Endothelial cell of umbilical vein (primary cell): ENCODE measurements at regions not wholly inside any gene's neighbourhood (a gene's known extent, or its start where the extent isn't known, plus 50 kb on each side); places are given as distances from the start of the nearest gene placed in this dataset.
"Not testable (repeated sequence)": the region's sequence is repeated elsewhere in the genome, so short reads cannot be mapped to it uniquely, and the experiment has no call there.

Source experiments
- BruUV-seq: library from RNA; stranded (reverse); fragments of 400-500 nt; replicated peaks from 2 replicates; lab custom pipeline; 2021; lab: Mats Ljungman, UMichigan
- CTCF ChIA-PET: fragments of 300-600, 350-600 bp; sonication (Branson Sonifier 250); formaldehyde crosslinking; loops from one replicate; lab custom pipeline; 2021; ENCODE audit warnings: antibody characterized with exemption, inconsistent platforms; lab: Charles Lee
- POLR2A ChIA-PET: fragments of 300-600, 350-600 bp; sonication (Branson Sonifier 250); formaldehyde crosslinking; loops from one replicate; lab custom pipeline; 2021; ENCODE audit warnings: antibody characterized with exemption, inconsistent platforms; lab: Charles Lee
- DNase-seq: peaks from one replicate; pipeline ENCODE4 v3.0.0-alpha.2; 2011; ENCODE audit warnings: low read depth, low spot score
- FAIRE-seq: peaks from 2 replicates; lab custom pipeline; 2011; peaks lifted over from hg19 to GRCh38; lab: Jason Lieb, UNC
- H2AFZ ChIP-seq: 2 replicates; pipeline ENCODE4 v1.6.0; 2012; ENCODE audit warnings: low read depth, low read length, control low read depth, inconsistent platforms
- H3K27ac ChIP-seq: 2 replicates; pipeline ENCODE4 v1.5.1; 2011; ENCODE audit warnings: low read depth, mild to moderate bottlenecking, control low read depth, low read length, moderate library complexity; ENCODE audit not compliant: insufficient read depth
- H3K27me3 ChIP-seq, 2 experiments: 2 replicates each; pipeline versions ENCODE4 v1.6.0 to v1.6.1; 2011; ENCODE audit warnings: low read length in 2 of 2, mixed read lengths in 1 of 2; ENCODE audit not compliant: control insufficient read depth in 2 of 2, insufficient read depth in 2 of 2
- H3K36me3 ChIP-seq, 2 experiments: 2 replicates in 1 of 2; 3 replicates in 1 of 2; pipeline ENCODE4 v1.5.1; 2011; ENCODE audit warnings: low read length in 2 of 2, mild to moderate bottlenecking in 1 of 2, moderate library complexity in 1 of 2; ENCODE audit not compliant: control insufficient read depth in 2 of 2, insufficient read depth in 2 of 2; ENCODE audit errors: extremely low read depth in 1 of 2
- H3K4me1 ChIP-seq: 3 replicates; pipeline ENCODE4 v1.5.1; 2011; ENCODE audit warnings: mild to moderate bottlenecking, low read length; ENCODE audit not compliant: control insufficient read depth, insufficient read depth; ENCODE audit errors: extremely low read depth
- H3K4me2 ChIP-seq: 2 replicates; pipeline ENCODE4 v1.6.1; 2011; ENCODE audit warnings: low read length, control low read depth, mixed read lengths; ENCODE audit not compliant: insufficient read depth
- H3K4me3 ChIP-seq, 3 experiments: fragments of 200-600 bp in 1 of 3; sonication (generic), shearing (Covaris generic) in 1 of 3; replicated peaks in 1 of 3; 2 replicates each; pipeline ENCODE4 v1.5.1; 2011 to 2016; ENCODE audit warnings: control low read depth in 3 of 3, low read length in 3 of 3, mild to moderate bottlenecking in 2 of 3, inconsistent platforms in 1 of 3, low read depth in 1 of 3, moderate library complexity in 1 of 3; ENCODE audit not compliant: insufficient read depth in 1 of 3
- H3K79me2 ChIP-seq: 2 replicates; pipeline ENCODE4 v1.6.0; 2012; ENCODE audit warnings: low read length, inconsistent platforms; ENCODE audit not compliant: control insufficient read depth, insufficient read depth
- H3K9ac ChIP-seq: replicated peaks from 2 replicates; pipeline ENCODE3; 2011; ENCODE audit warnings: low read length, control low read depth; ENCODE audit not compliant: insufficient read depth; ENCODE audit errors: extremely low read depth
- H3K9me1 ChIP-seq: replicated peaks from 3 replicates; pipeline ENCODE4 v1.6.0; 2011; ENCODE audit warnings: mild to moderate bottlenecking, low read length; ENCODE audit not compliant: control insufficient read depth, insufficient read depth; ENCODE audit errors: extremely low read depth
- H3K9me3 ChIP-seq: replicated peaks from 2 replicates; pipeline ENCODE4 v1.5.1; 2012; ENCODE audit warnings: low read length, inconsistent platforms; ENCODE audit not compliant: control insufficient read depth, insufficient read depth
- H4K20me1 ChIP-seq: replicated peaks from 2 replicates; pipeline ENCODE3; 2011; ENCODE audit warnings: mild to moderate bottlenecking, low read length; ENCODE audit not compliant: control insufficient read depth, insufficient read depth; ENCODE audit errors: extremely low read depth
- CTCF ChIP-seq, 2 donors: IDR thresholded peaks; 1 replicate in 1 of 2; 2 replicates in 1 of 2; pipeline ENCODE4 v1.5.1; 2011; ENCODE audit warnings: low read length in 2 of 2, mild to moderate bottlenecking in 2 of 2, moderate library complexity in 2 of 2, control low read depth in 1 of 2, inconsistent platforms in 1 of 2, low read depth in 1 of 2; ENCODE audit not compliant: insufficient read depth in 1 of 2; ENCODE audit errors: extremely low read depth in 1 of 2
- EZH2 ChIP-seq: IDR thresholded peaks from 2 replicates; pipeline ENCODE4 v1.6.1; 2012; ENCODE audit warnings: borderline replicate concordance, low read depth, mild to moderate bottlenecking, moderate library complexity, low read length, inconsistent platforms; ENCODE audit not compliant: severe bottlenecking
- FOS ChIP-seq: IDR thresholded peaks from 2 replicates; pipeline ENCODE4 v1.6.1; 2011; ENCODE audit warnings: mild to moderate bottlenecking, low read length, moderate library complexity, borderline replicate concordance; ENCODE audit not compliant: insufficient read depth
- GATA2 ChIP-seq: IDR thresholded peaks from 2 replicates; pipeline ENCODE4 v1.7.0; 2011; ENCODE audit warnings: low read depth, mild to moderate bottlenecking, moderate library complexity, mixed read lengths, low read length; ENCODE audit not compliant: insufficient read length, insufficient read depth
- JUN ChIP-seq: IDR thresholded peaks from 2 replicates; pipeline ENCODE4 v1.6.1; 2011; ENCODE audit warnings: borderline replicate concordance, low read depth; ENCODE audit not compliant: insufficient read length, insufficient read depth
- MAX ChIP-seq: IDR thresholded peaks from 2 replicates; pipeline ENCODE4 v1.6.1; 2011; ENCODE audit not compliant: insufficient read depth, insufficient read length
- MYC ChIP-seq: IDR thresholded peaks from one replicate; pipeline ENCODE4 v1.6.1; 2011; ENCODE audit warnings: mild to moderate bottlenecking, low read depth, low read length
- POLR2A ChIP-seq: IDR thresholded peaks from 2 replicates; pipeline ENCODE4 v1.6.1; 2012; ENCODE audit warnings: low read depth, mild to moderate bottlenecking, control low read depth, low read length
- POLR2AphosphoS5 ChIP-seq: IDR thresholded peaks from 2 replicates; pipeline ENCODE4 v1.6.1; 2012; ENCODE audit warnings: low read depth, mild to moderate bottlenecking, control low read depth, low read length, moderate library complexity; ENCODE audit not compliant: insufficient read depth
- dilution Hi-C: fragments of 300-500 bp; cut with MboI; formaldehyde crosslinking; loops from one replicate; pipeline ENCODE4 v1.15.0; 2019; ENCODE audit warnings: low sequenced_read_pairs; ENCODE audit not compliant: extremely low pct_ligation_motif_present
- intact Hi-C: fragments of 100-400 bp; cut with micrococcal nuclease; formaldehyde crosslinking; loops from one replicate; pipeline ENCODE4 v1.10.0; 2022

- dilution Hi-C loops (no loop called here), intact Hi-C loops (no loop called here)
- H2AFZ ChIP-seq: no peak overlapping the region
- no peak overlapping the region for H3K4me2 ChIP-seq
- no peaks in the 10 kb centered on the region for H3K36me3 ChIP-seq
- ChIA-PET CTCF (no interaction called here), POLR2A (no interaction called here)
- H3K79me2 ChIP-seq: no peaks in the 10 kb centered on the region
- H3K4me3 ChIP-seq: no peak overlapping the region
- no peak overlapping the region for H3K9ac ChIP-seq
- no peaks in the 10 kb centered on the region for H3K9me3 ChIP-seq
- TF ChIP-seq EZH2 (no peak), CTCF (IDR thresholded peaks at IDR 0.05; ENCODE audit: extremely low read depth in 1 of 2, insufficient read depth in 1 of 2, low read depth in 1 of 2, low read length in 2 of 2) (no peak), JUN (no peak), GATA2 (no peak), FOS (no peak), MYC (no peak), POLR2A (no peak), POLR2AphosphoS5 (no peak), MAX (no peak)
- no peaks in the 10 kb centered on the region for H4K20me1 ChIP-seq
- no peaks in the 10 kb centered on the region for H3K4me1 ChIP-seq
- no peaks in the 10 kb centered on the region for H3K27me3 ChIP-seq
- no peak for DNase-seq
- no peaks in the 10 kb centered on the region for H3K9me1 ChIP-seq
- FAIRE-seq: no peak
- no TSS peak for BruUV-seq
- no peak overlapping the region for H3K27ac ChIP-seq
Observed at GRCh38 chr16:65559846-65560245, 438.0 kb upstream of the CDH11 start.

GRCh38 chr16:65549689-65550088, 427.8 kb upstream of the CDH11 start:
- peak; percentile 36 for DNase-seq
- H3K27ac ChIP-seq, H3K4me1 ChIP-seq, H3K36me3 ChIP-seq, H3K9me3 ChIP-seq, POLR2A ChIA-PET, H3K9ac ChIP-seq, H3K27me3 ChIP-seq, H3K79me2 ChIP-seq, CTCF ChIA-PET, H3K9me1 ChIP-seq, dilution Hi-C loops, BruUV-seq, FAIRE-seq, H4K20me1 ChIP-seq, intact Hi-C loops, H3K4me2 ChIP-seq, H2AFZ ChIP-seq, H3K4me3 ChIP-seq: not testable (repeated sequence)
